Ishikawa (cell line): ENCODE measurements at regions not wholly inside any gene's neighbourhood (a gene's known extent, or its start where the extent isn't known, plus 50 kb on each side); places are given as distances from the start of the nearest gene placed in this dataset.

ENCODE experiments used
- CEBPB ChIP-seq: IDR thresholded peaks from 2 replicates; pipeline ENCODE4 v1.6.1; 2012
- CREB1 ChIP-seq: IDR thresholded peaks from 2 replicates; pipeline ENCODE4 v1.6.1; 2012; ENCODE audit warnings: low read depth
- EGR1 ChIP-seq: IDR thresholded peaks from 2 replicates; pipeline ENCODE4 v1.6.1; 2012
- EP300 ChIP-seq: IDR thresholded peaks from 2 replicates; pipeline ENCODE4 v1.6.1; 2012; ENCODE audit warnings: borderline replicate concordance
- FOXM1 ChIP-seq: IDR thresholded peaks from 2 replicates; pipeline ENCODE4 v1.6.1; 2012; ENCODE audit warnings: low read depth, borderline replicate concordance
- MAX ChIP-seq: IDR thresholded peaks from 2 replicates; pipeline ENCODE4 v1.6.1; 2012
- NFIC ChIP-seq: IDR thresholded peaks from 2 replicates; pipeline ENCODE4 v1.6.1; 2012
- RAD21 ChIP-seq: IDR thresholded peaks from 2 replicates; pipeline ENCODE4 v1.6.1; 2012; ENCODE audit warnings: low read depth
- REST ChIP-seq: IDR thresholded peaks from 2 replicates; pipeline ENCODE4 v1.6.1; 2012; ENCODE audit warnings: low read depth, mild to moderate bottlenecking
- TAF1 ChIP-seq: IDR thresholded peaks from 2 replicates; pipeline ENCODE4 v1.6.1; 2012; ENCODE audit warnings: low read depth, mild to moderate bottlenecking
- TCF12 ChIP-seq: IDR thresholded peaks from 2 replicates; pipeline ENCODE4 v1.6.1; 2012; ENCODE audit warnings: low read depth
- TEAD4 ChIP-seq: IDR thresholded peaks from 2 replicates; pipeline ENCODE4 v1.6.1; 2012
- USF1 ChIP-seq: IDR thresholded peaks from 2 replicates; pipeline ENCODE4 v1.6.1; 2012
- YY1 ChIP-seq: IDR thresholded peaks from 2 replicates; pipeline ENCODE4 v1.6.1; 2012; ENCODE audit warnings: low read depth
- ZBTB7A ChIP-seq: IDR thresholded peaks from 2 replicates; pipeline ENCODE4 v1.6.1; 2012; ENCODE audit warnings: low read depth

- TF ChIP-seq MAX, result no peak
- TF ChIP-seq TCF12, result no peak
- TF ChIP-seq REST, result no peak
- no peak for TF ChIP-seq ZBTB7A
- TF ChIP-seq RAD21, result no peak
- TF ChIP-seq FOXM1, result no peak
- TF ChIP-seq YY1, result no peak
- TF ChIP-seq CEBPB, result no peak
- no peak for TF ChIP-seq EGR1
- TF ChIP-seq CREB1, result no peak
- TF ChIP-seq EP300, result no peak
- TF ChIP-seq TAF1, result no peak
Observed at GRCh38 chr5:1955586-1955985, 72.9 kb upstream of the IRX4 start.

- no peak for TF ChIP-seq EP300
- TF ChIP-seq CEBPB, result no peak
- no peak for TF ChIP-seq USF1
- TF ChIP-seq TAF1, result no peak
- TF ChIP-seq EGR1, result no peak
- no peak for TF ChIP-seq REST
- TF ChIP-seq RAD21, result no peak
Observed at GRCh38 chr5:1952444-1953099, 69.8 kb upstream of the IRX4 start.

GRCh38 chr5:1952021-1952420 is 69.3 kb upstream of the IRX4 start:
- TF ChIP-seq TCF12 (no peak), ZBTB7A (no peak), CREB1 (no peak), TEAD4 (no peak), EGR1 (no peak), USF1 (no peak), FOXM1 (no peak), EP300 (no peak), REST (no peak), CEBPB (no peak), NFIC (no peak), RAD21 (no peak), TAF1 (no peak), YY1 (no peak), MAX (no peak)

GRCh38 chr5:1951165-1951816 is 68.6 kb upstream of the IRX4 start:
- TF ChIP-seq EGR1 (no peak), EP300 (no peak), CREB1 (no peak), REST (no peak), TAF1 (no peak), FOXM1 (no peak), CEBPB (no peak), MAX (no peak), TCF12 (no peak), YY1 (no peak), RAD21 (no peak), ZBTB7A (no peak), NFIC (no peak), TEAD4 (no peak), USF1 (no peak)
